Lower leg skin (tissue), 3 donors: ENCODE measurements at regions not wholly inside any gene's neighbourhood (a gene's known extent, or its start where the extent isn't known, plus 50 kb on each side); places are given as distances from the start of the nearest gene placed in this dataset.

Source experiments
- CTCF ChIP-seq, 3 donors: fragments of 450-650 bp; IDR thresholded peaks; one replicate each; pipeline ENCODE4 v1.5.1; 2016; ENCODE audit warnings: antibody characterized with exemption in 3 of 3, mild to moderate bottlenecking in 3 of 3, moderate library complexity in 2 of 3
- POLR2A ChIP-seq, 2 donors: fragments of 450-650 bp; IDR thresholded peaks; one replicate each; pipeline ENCODE4 v1.6.1; 2016 to 2017; ENCODE audit warnings: antibody characterized with exemption in 2 of 2, mild to moderate bottlenecking in 1 of 2, moderate library complexity in 1 of 2

GRCh38 chr7:92231-92674 lies 100.1 kb upstream of the FAM20C start:
- TF ChIP-seq POLR2A (IDR thresholded peaks at IDR 0.05) (no peak), CTCF (IDR thresholded peaks at IDR 0.05) (no peak)
